Suprapubic skin (tissue), 4 donors: ENCODE measurements at regions not wholly inside any gene's neighbourhood (a gene's known extent, or its start where the extent isn't known, plus 50 kb on each side); places are given as distances from the start of the nearest gene placed in this dataset.

Source experiments
- DNase-seq, 2 donors: peaks; one replicate each; pipeline ENCODE4 v3.0.0-alpha.2; 2019; ENCODE audit warnings: low spot score in 2 of 2
- H3K27ac ChIP-seq: fragments of 200-600 bp; sonication (generic); one replicate; pipeline ENCODE4 v1.5.1; 2019
- H3K27me3 ChIP-seq: fragments of 200-600 bp; sonication (generic); one replicate; pipeline ENCODE4 v1.5.1; 2019
- H3K36me3 ChIP-seq: fragments of 200-600 bp; sonication (generic); one replicate; pipeline ENCODE4 v1.5.1; 2019
- H3K4me1 ChIP-seq: fragments of 200-600 bp; sonication (generic); one replicate; pipeline ENCODE4 v1.5.1; 2019
- H3K4me3 ChIP-seq: fragments of 200-600 bp; sonication (generic); one replicate; pipeline ENCODE4 v1.5.1; 2019; ENCODE audit warnings: mild to moderate bottlenecking
- H3K9me3 ChIP-seq: fragments of 200-600 bp; sonication (generic); one replicate; pipeline ENCODE4 v1.5.1; 2019
- CTCF ChIP-seq, 2 donors: fragments of 200-600 bp in 1 of 2; fragments of 450-650 bp in 1 of 2; sonication (generic) in 1 of 2; IDR thresholded peaks; one replicate each; pipeline ENCODE4 v1.5.1; 2016 to 2019; ENCODE audit warnings: antibody characterized with exemption in 2 of 2, mild to moderate bottlenecking in 1 of 2, moderate library complexity in 1 of 2
- EP300 ChIP-seq: sonication (generic); formaldehyde crosslinking; IDR thresholded peaks from one replicate; pipeline ENCODE4 v1.6.1; 2017; ENCODE audit warnings: antibody characterized with exemption
- POLR2A ChIP-seq, 2 donors: fragments of 450-650 bp; IDR thresholded peaks; one replicate each; pipeline ENCODE4 v1.6.1; 2017; ENCODE audit warnings: antibody characterized with exemption in 2 of 2, mild to moderate bottlenecking in 2 of 2, moderate library complexity in 2 of 2
- POLR2AphosphoS5 ChIP-seq, 3 donors: sonication (generic); formaldehyde crosslinking; IDR thresholded peaks; one replicate each; pipeline ENCODE4 v1.6.1; 2017; ENCODE audit warnings: antibody characterized with exemption in 3 of 3
- WGBS: methylation state at CpG from one replicate; pipeline ENCODE4 v1.1.5; 2018; 5-methylcytosine and 5-hydroxymethylcytosine counted together

- H3K27me3 ChIP-seq, result peaks cover 14% of the 10 kb centered on the region
- DNase-seq, result no peak
- H3K4me1 ChIP-seq, result no peaks in the 10 kb centered on the region
- no peak for TF ChIP-seq POLR2AphosphoS5 (IDR thresholded peaks at IDR 0.05)
- no peak for TF ChIP-seq CTCF (IDR thresholded peaks at IDR 0.05)
- no peak for TF ChIP-seq EP300
- TF ChIP-seq POLR2A (IDR thresholded peaks at IDR 0.05), result no peak
- no peaks in the 10 kb centered on the region for H3K9me3 ChIP-seq
- H3K36me3 ChIP-seq, result no peaks in the 10 kb centered on the region
- H3K27ac ChIP-seq, result no peak overlapping the region
- 86% methylated on average over 10 of the region's 10 CpGs for WGBS
- no peak overlapping the region for H3K4me3 ChIP-seq
These were observed 359.4 kb downstream of the NPHP4 start for GRCh38 chr1:5632814-5633213.

- WGBS, result 43% methylated on average over 4 of the region's 4 CpGs
These were observed 360.0 kb downstream of the NPHP4 start for GRCh38 chr1:5632224-5632623.

GRCh38 chr1:5628416-5628815 lies 363.8 kb downstream of the NPHP4 start:
- WGBS, result 96% methylated on average over 2 of the region's 2 CpGs
- no peak for DNase-seq
- Histone ChIP-seq H3K27me3 (peaks cover 2% of the 10 kb centered on the region), H3K27ac (no peak overlapping the region), H3K9me3 (no peaks in the 10 kb centered on the region), H3K4me3 (no peak overlapping the region), H3K36me3 (no peaks in the 10 kb centered on the region), H3K4me1 (no peaks in the 10 kb centered on the region)
- TF ChIP-seq POLR2A (IDR thresholded peaks at IDR 0.05), result no peak
- no peak for TF ChIP-seq EP300
- TF ChIP-seq POLR2AphosphoS5 (IDR thresholded peaks at IDR 0.05), result no peak
- TF ChIP-seq CTCF (IDR thresholded peaks at IDR 0.05), result no peak

More at GRCh38 chr1:5632224-5632623, 360.0 kb downstream of the NPHP4 start:
- Histone ChIP-seq H3K27me3 (peaks cover 14% of the 10 kb centered on the region), H3K36me3 (no peaks in the 10 kb centered on the region), H3K9me3 (no peaks in the 10 kb centered on the region), H3K27ac (no peak overlapping the region), H3K4me3 (no peak overlapping the region), H3K4me1 (no peaks in the 10 kb centered on the region)
- no peak for DNase-seq
- TF ChIP-seq POLR2A (IDR thresholded peaks at IDR 0.05), result no peak
- no peak for TF ChIP-seq EP300
- no peak for TF ChIP-seq CTCF (IDR thresholded peaks at IDR 0.05)

- H3K4me3 ChIP-seq, result no peak overlapping the region
- H3K27me3 ChIP-seq, result peaks cover 1% of the 10 kb centered on the region
- H3K36me3 ChIP-seq, result no peaks in the 10 kb centered on the region
- H3K4me1 ChIP-seq, result peaks cover 7% of the 10 kb centered on the region
- H3K27ac ChIP-seq, result no peak overlapping the region
- no peaks in the 10 kb centered on the region for H3K9me3 ChIP-seq
- TF ChIP-seq CTCF (IDR thresholded peaks at IDR 0.05) (no peak), POLR2AphosphoS5 (IDR thresholded peaks at IDR 0.05) (peak in 2 of 3 donors; percentile 73 to 88), EP300 (no peak), POLR2A (IDR thresholded peaks at IDR 0.05) (no peak)
- WGBS, result 54% methylated on average over 6 of the region's 6 CpGs
- DNase-seq, result peak; percentile 80 to 82
These were observed 368.8 kb downstream of the NPHP4 start for GRCh38 chr1:5623399-5623798.

- Histone ChIP-seq H3K27me3 (peaks cover 11% of the 10 kb centered on the region), H3K4me1 (peaks cover 7% of the 10 kb centered on the region), H3K4me3 (no peak overlapping the region), H3K27ac (no peak overlapping the region), H3K36me3 (no peaks in the 10 kb centered on the region), H3K9me3 (no peaks in the 10 kb centered on the region)
- TF ChIP-seq POLR2A (IDR thresholded peaks at IDR 0.05), result no peak
- TF ChIP-seq EP300, result no peak
- TF ChIP-seq POLR2AphosphoS5 (IDR thresholded peaks at IDR 0.05), result peak; percentile 11 to 75 (median 63)
- no peak for TF ChIP-seq CTCF (IDR thresholded peaks at IDR 0.05)
- 63% methylated on average over 7 of the region's 7 CpGs for WGBS
- peak; percentile 59 to 63 for DNase-seq
These were observed 369.8 kb downstream of the NPHP4 start for GRCh38 chr1:5622412-5622811.
